ENCODE measurements at regions not wholly inside any gene's neighbourhood (a gene's known extent, or its start where the extent isn't known, plus 50 kb on each side); places are given as distances from the start of the nearest gene placed in this dataset.

DNA sequence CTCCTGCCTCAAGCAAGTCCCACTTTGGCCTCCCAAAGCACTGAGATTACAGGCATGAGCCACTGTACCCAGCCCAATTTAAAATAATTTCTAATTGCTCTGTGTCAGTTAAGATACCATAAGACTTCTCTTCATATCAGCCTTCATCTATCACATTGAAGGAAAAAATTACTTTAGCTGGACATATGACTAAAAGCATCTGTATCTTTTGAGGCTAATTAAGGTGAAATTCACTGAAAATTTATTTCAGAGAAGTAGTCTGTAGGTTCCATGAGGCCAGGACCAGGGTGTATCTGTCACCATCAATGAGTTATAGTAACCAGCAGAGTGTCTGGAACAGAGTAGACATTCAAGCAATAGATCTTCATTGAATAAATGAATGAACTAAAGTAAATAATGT is 205.2 kb upstream of the PHYHIPL start:
- TF ChIP-seq, protein P1, sequence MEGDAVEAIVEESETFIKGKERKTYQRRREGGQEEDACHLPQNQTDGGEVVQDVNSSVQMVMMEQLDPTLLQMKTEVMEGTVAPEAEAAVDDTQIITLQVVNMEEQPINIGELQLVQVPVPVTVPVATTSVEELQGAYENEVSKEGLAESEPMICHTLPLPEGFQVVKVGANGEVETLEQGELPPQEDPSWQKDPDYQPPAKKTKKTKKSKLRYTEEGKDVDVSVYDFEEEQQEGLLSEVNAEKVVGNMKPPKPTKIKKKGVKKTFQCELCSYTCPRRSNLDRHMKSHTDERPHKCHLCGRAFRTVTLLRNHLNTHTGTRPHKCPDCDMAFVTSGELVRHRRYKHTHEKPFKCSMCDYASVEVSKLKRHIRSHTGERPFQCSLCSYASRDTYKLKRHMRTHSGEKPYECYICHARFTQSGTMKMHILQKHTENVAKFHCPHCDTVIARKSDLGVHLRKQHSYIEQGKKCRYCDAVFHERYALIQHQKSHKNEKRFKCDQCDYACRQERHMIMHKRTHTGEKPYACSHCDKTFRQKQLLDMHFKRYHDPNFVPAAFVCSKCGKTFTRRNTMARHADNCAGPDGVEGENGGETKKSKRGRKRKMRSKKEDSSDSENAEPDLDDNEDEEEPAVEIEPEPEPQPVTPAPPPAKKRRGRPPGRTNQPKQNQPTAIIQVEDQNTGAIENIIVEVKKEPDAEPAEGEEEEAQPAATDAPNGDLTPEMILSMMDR (IDR thresholded peaks at IDR 0.05) = no peak
- TF ChIP-seq FOSL2 (IDR thresholded peaks at IDR 0.05) (no peak), FOSL2 (CRISPR knock-in tag; IDR thresholded peaks at IDR 0.05) (no peak), EP300 (IDR thresholded peaks at IDR 0.05) (no peak), POLR2A (IDR thresholded peaks at IDR 0.05; ENCODE audit: low read length) (no peak), MAZ (IDR thresholded peaks at IDR 0.05; ENCODE audit: borderline replicate concordance, low read depth, low read length) (no peak), RARB (CRISPR knock-in tag; IDR thresholded peaks at IDR 0.05) (no peak), JUNB (IDR thresholded peaks at IDR 0.05) (no peak), JUN (IDR thresholded peaks at IDR 0.05) (no peak), RNF2 (IDR thresholded peaks at IDR 0.05; ENCODE audit: borderline replicate concordance, low read depth) (no peak)
- TF ChIP-seq, protein P2, sequence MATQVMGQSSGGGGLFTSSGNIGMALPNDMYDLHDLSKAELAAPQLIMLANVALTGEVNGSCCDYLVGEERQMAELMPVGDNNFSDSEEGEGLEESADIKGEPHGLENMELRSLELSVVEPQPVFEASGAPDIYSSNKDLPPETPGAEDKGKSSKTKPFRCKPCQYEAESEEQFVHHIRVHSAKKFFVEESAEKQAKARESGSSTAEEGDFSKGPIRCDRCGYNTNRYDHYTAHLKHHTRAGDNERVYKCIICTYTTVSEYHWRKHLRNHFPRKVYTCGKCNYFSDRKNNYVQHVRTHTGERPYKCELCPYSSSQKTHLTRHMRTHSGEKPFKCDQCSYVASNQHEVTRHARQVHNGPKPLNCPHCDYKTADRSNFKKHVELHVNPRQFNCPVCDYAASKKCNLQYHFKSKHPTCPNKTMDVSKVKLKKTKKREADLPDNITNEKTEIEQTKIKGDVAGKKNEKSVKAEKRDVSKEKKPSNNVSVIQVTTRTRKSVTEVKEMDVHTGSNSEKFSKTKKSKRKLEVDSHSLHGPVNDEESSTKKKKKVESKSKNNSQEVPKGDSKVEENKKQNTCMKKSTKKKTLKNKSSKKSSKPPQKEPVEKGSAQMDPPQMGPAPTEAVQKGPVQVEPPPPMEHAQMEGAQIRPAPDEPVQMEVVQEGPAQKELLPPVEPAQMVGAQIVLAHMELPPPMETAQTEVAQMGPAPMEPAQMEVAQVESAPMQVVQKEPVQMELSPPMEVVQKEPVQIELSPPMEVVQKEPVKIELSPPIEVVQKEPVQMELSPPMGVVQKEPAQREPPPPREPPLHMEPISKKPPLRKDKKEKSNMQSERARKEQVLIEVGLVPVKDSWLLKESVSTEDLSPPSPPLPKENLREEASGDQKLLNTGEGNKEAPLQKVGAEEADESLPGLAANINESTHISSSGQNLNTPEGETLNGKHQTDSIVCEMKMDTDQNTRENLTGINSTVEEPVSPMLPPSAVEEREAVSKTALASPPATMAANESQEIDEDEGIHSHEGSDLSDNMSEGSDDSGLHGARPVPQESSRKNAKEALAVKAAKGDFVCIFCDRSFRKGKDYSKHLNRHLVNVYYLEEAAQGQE (IDR thresholded peaks at IDR 0.05) = no peak
- TF ChIP-seq, protein P3, sequence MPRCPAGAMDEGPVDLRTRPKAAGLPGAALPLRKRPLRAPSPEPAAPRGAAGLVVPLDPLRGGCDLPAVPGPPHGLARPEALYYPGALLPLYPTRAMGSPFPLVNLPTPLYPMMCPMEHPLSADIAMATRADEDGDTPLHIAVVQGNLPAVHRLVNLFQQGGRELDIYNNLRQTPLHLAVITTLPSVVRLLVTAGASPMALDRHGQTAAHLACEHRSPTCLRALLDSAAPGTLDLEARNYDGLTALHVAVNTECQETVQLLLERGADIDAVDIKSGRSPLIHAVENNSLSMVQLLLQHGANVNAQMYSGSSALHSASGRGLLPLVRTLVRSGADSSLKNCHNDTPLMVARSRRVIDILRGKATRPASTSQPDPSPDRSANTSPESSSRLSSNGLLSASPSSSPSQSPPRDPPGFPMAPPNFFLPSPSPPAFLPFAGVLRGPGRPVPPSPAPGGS (IDR thresholded peaks at IDR 0.05) = no peak
- TF ChIP-seq, protein P4, sequence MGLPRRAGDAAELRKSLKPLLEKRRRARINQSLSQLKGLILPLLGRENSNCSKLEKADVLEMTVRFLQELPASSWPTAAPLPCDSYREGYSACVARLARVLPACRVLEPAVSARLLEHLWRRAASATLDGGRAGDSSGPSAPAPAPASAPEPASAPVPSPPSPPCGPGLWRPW (IDR thresholded peaks at IDR 0.05) = no peak
- TF ChIP-seq, protein P5, sequence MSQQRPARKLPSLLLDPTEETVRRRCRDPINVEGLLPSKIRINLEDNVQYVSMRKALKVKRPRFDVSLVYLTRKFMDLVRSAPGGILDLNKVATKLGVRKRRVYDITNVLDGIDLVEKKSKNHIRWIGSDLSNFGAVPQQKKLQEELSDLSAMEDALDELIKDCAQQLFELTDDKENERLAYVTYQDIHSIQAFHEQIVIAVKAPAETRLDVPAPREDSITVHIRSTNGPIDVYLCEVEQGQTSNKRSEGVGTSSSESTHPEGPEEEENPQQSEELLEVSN (IDR thresholded peaks at IDR 0.05; ENCODE audit: borderline replicate concordance, low read depth) = no peak
